GM18498 (cell line): ENCODE measurements at regions not wholly inside any gene's neighbourhood (a gene's known extent, or its start where the extent isn't known, plus 50 kb on each side); places are given as distances from the start of the nearest gene placed in this dataset.

Experiments
- ATAC-seq: cut with Tn5 transposase; IDR thresholded peaks from one replicate; pipeline ENCODE4 v1.9.1; 2021; ENCODE audit warnings: mild to moderate bottlenecking, moderate library complexity; ENCODE audit not compliant: unreplicated experiment

- ATAC-seq: no peak
Measured at GRCh38 chr10:131519723-131520605, 208.4 kb upstream of the TCERG1L start.

DNA sequence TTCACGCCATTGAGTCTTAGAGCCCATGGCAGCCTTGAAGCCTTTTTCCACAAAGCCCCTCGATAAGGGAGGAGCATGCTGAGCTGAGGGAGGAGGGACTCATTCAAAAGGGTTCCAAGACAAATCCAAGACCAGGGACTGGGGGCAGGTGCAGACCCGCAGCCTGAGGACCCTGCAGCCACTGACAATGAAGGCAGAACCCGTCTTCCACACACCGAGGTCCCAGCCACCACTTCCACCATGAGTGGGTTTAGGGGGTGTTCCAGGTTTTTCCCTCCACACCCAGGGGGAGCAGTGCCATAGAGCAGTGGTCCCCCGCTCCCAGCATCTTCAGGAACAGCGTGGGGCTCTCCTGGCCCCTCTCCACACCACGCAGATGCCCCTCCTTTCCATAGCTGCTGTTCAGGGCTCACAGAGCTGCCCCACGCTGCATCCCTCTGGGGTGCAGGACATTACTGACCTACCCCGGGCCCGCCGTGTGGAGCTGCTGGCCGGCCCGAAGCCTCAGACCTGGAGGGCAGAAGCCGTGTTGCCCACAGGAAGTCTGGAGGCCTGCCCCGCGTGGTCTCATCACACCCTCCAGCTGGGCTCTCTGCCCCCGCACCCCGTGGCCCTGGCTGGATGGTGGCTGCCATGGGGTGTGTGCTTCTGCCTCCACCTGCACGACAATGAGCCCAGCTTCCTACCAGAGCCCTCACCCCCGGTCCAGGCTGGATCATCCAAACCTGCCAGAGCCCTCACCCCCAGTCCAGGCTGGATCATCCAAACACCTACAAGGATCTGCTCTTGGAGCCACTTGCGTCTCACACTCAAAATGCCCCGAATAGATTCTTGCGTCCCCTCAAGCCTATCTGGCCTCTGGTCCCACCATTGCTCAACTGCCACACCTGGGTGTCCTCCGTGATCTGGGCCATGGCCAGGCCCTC, 220.0 kb upstream of the TCERG1L start:
- ATAC-seq: no peak

DNA sequence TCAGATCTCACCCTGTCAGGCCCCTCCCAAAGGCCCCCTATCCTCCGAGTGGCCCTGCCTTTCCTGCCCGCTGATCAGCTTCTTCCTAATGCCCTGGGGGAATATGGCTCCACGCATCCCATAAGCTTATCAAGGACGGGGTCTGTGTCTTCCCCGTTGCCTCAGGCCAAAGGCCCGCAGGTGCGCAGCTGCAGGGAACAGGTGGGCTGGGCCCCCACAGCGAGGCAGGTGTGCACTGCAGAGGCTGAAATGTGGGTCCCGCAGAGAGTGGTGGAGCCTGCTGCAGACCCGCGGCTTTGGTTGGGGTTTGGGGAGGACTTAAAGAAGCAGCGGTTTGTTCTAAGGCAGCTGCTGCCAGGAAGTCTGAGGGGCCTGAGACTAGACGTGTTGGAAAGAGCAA, 220.8 kb upstream of the TCERG1L start:
- ATAC-seq: no peak

- no peak for ATAC-seq
Measured at GRCh38 chr10:131532745-131533341, 221.3 kb upstream of the TCERG1L start.

- ATAC-seq: no peak
Measured at GRCh38 chr10:131533846-131534526, 222.5 kb upstream of the TCERG1L start.

- no peak for ATAC-seq
Measured at GRCh38 chr10:131534836-131535235, 223.3 kb upstream of the TCERG1L start.

DNA sequence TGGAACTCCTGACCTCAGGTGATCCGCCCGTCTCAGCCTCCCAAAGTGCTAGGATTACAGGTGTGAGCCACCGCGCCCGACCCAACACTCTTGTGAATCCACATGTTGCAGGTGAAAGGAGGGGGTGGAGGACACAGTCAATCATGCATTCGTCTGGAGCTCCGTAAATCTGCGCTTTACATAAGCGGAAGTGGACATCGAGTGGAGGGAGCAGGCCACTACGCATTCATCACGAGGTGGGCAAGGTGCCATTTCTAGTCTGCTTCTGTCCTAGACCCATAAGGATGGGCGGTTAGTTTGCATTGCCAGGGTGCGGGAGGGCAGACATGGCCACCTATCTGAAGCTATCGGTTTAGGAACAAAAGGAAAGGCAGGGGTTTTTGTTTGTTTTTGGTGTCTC, 225.2 kb upstream of the TCERG1L start:
- no peak for ATAC-seq

GRCh38 chr10:131537281-131537680, 225.8 kb upstream of the TCERG1L start:
- ATAC-seq: no peak

- no peak for ATAC-seq
Measured at GRCh38 chr10:131544495-131544894, 233.0 kb upstream of the TCERG1L start.

- no peak for ATAC-seq
Measured at GRCh38 chr10:131546086-131546810, 234.7 kb upstream of the TCERG1L start.

DNA sequence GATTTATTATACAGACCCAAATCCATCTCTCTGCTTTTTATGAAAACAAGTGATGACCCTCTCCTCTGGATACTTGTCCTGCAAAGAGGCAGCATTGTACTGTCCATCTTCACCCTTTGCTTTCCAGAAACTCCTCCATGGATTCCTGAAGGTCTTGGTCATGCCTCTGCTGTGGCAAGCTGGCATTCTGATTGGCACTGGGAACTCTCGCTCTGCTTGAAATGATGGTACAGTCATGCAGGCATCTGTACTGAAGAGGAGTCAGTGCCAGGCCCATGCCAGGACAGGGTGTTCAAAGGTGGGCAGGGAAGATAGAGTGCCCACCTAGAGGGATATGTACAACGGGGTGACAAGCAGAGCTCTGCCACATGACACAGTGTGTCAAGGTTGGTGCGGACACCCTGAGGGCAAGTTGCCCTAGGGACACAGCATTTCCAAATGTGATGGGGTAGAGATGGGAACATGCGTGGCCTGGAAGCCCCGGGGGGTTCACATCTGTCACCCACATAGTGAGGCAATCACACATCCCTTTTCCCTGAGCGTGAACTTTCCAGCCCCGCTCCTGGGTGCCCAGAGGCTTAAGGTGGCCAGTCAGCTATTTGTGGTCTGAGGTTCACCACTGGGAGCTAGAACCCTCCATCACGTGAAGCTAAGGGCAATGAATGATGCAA, 235.7 kb upstream of the TCERG1L start:
- ATAC-seq: no peak

GRCh38 chr10:131548176-131548575, 236.7 kb upstream of the TCERG1L start:
- ATAC-seq: no peak

DNA sequence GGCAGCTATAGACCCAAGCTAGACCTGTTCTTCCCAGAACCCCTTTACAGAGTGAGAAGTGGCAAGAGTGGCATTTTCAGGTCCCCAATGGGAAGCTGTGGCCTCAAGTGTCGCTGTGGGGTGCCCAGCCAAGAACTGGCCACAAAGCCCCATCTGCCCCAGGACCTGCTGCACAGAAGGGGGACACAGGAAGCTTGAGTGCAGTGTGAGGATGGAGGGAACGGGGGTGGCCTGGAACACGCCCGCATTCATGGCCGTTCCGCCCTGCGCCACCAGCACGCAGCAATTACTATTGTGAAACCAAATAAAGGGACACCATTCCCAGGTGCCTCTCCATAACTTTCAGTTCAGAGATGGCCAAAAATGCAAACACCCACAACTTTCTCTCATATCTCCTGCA, 237.6 kb upstream of the TCERG1L start:
- ATAC-seq: no peak

- no peak for ATAC-seq
Measured at GRCh38 chr10:131553121-131553520, 241.6 kb upstream of the TCERG1L start.

DNA sequence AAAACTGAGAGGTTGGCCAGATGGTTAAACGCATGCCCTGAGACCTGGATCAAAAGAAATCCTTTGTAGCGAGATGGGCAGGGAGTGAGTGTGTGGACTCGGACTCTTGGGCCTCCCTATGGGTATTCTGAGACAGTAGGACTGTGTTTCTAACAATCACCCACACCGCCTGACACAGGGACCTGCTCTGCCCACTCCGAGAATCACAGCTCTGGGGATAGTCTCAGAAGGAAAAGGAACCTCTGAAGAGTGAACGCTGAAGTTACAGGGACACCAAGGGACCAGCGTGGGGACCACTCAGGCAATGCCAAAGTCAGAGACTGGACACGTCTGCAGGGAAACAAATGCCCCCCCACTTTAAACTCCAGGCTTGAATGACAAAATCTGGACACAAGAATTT, 242.1 kb upstream of the TCERG1L start:
- ATAC-seq: no peak

GRCh38 chr10:131554821-131555220, 243.3 kb upstream of the TCERG1L start:
- no peak for ATAC-seq

DNA sequence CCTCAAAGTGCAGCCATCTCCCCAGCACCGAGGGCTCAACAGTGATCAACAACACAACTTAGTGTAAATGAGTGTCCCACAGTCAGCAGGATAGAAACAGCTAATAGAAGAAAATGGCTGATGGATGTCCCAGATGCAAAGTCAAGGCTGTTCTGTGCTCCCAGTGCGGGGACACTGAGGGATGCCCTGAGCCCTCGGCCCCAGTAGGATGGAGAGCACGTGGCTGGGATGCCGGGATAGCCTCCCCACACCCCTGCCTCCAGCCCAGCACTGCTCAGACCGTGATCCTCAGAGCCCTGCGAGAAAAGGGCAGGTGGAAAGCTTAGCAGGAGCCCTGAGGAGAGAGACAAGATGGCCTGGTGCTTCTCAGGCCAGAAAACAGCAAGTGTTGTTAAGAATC, 243.9 kb upstream of the TCERG1L start:
- no peak for ATAC-seq

GRCh38 chr10:131556061-131556896, 244.8 kb upstream of the TCERG1L start:
- no peak for ATAC-seq
